BLaER1 (cell line): ENCODE measurements at regions not wholly inside any gene's neighbourhood (a gene's known extent, or its start where the extent isn't known, plus 50 kb on each side); places are given as distances from the start of the nearest gene placed in this dataset.

ENCODE experiments used
- H3K27ac ChIP-seq: shearing (Covaris generic); formaldehyde crosslinking; 2 replicates; pipeline ENCODE4 v1.8.1; 2022
- H3K27me3 ChIP-seq: shearing (Covaris generic); formaldehyde crosslinking; 2 replicates; pipeline ENCODE4 v1.8.1; 2022
- H3K36me3 ChIP-seq: shearing (Covaris generic); formaldehyde crosslinking; 2 replicates; pipeline ENCODE4 v1.8.1; 2022
- H3K4me1 ChIP-seq: shearing (Covaris generic); formaldehyde crosslinking; 2 replicates; pipeline ENCODE4 v1.8.1; 2022
- H3K4me2 ChIP-seq: shearing (Covaris generic); formaldehyde crosslinking; 2 replicates; pipeline ENCODE4 v1.8.1; 2022
- H3K4me3 ChIP-seq: shearing (Covaris generic); formaldehyde crosslinking; 2 replicates; pipeline ENCODE4 v1.8.1; 2022
- H3K9ac ChIP-seq: shearing (Covaris generic); formaldehyde crosslinking; 2 replicates; pipeline ENCODE4 v1.8.1; 2022
- H3K9me3 ChIP-seq: shearing (Covaris generic); formaldehyde crosslinking; 2 replicates; pipeline ENCODE4 v1.8.1; 2022
- H4K20me1 ChIP-seq: shearing (Covaris generic); formaldehyde crosslinking; 2 replicates; pipeline ENCODE4 v1.8.1; 2022
- Cebpa-rat ChIP-seq: shearing (Covaris generic); IDR thresholded peaks from 2 replicates; pipeline ENCODE4 v1.8.1; 2022

GRCh38 chr9:87322840-87323635, 174.6 kb upstream of the DAPK1 start:
- H3K36me3 ChIP-seq, result no peaks in the 10 kb centered on the region
- no peak overlapping the region for H3K27ac ChIP-seq
- no peaks in the 10 kb centered on the region for H4K20me1 ChIP-seq
- TF ChIP-seq Cebpa-rat, result no peak
- no peak overlapping the region for H3K4me2 ChIP-seq
- H3K4me3 ChIP-seq, result no peak overlapping the region
- H3K27me3 ChIP-seq, result no peaks in the 10 kb centered on the region
- no peaks in the 10 kb centered on the region for H3K4me1 ChIP-seq
- H3K9ac ChIP-seq, result no peak overlapping the region
- no peaks in the 10 kb centered on the region for H3K9me3 ChIP-seq

- no peak for TF ChIP-seq Cebpa-rat
- no peaks in the 10 kb centered on the region for H4K20me1 ChIP-seq
- H3K4me2 ChIP-seq, result no peak overlapping the region
- no peaks in the 10 kb centered on the region for H3K36me3 ChIP-seq
- H3K27ac ChIP-seq, result no peak overlapping the region
- H3K4me3 ChIP-seq, result no peak overlapping the region
- H3K27me3 ChIP-seq, result no peaks in the 10 kb centered on the region
- H3K4me1 ChIP-seq, result no peaks in the 10 kb centered on the region
- H3K9ac ChIP-seq, result no peak overlapping the region
- H3K9me3 ChIP-seq, result no peaks in the 10 kb centered on the region
Measured at GRCh38 chr9:87323928-87324327, 173.7 kb upstream of the DAPK1 start.

GRCh38 chr9:87324613-87325194, 173.0 kb upstream of the DAPK1 start:
- Histone ChIP-seq H3K9me3 (no peaks in the 10 kb centered on the region), H3K4me3 (no peak overlapping the region), H3K36me3 (no peaks in the 10 kb centered on the region), H3K27ac (no peak overlapping the region), H3K4me2 (no peak overlapping the region), H3K4me1 (no peaks in the 10 kb centered on the region), H4K20me1 (no peaks in the 10 kb centered on the region), H3K27me3 (no peaks in the 10 kb centered on the region), H3K9ac (no peak overlapping the region)
- TF ChIP-seq Cebpa-rat, result no peak

- Histone ChIP-seq H3K27me3 (no peaks in the 10 kb centered on the region), H3K27ac (no peak overlapping the region)
Measured at GRCh38 chr9:87327575-87328125, 170.0 kb upstream of the DAPK1 start.

GRCh38 chr9:87333802-87334201, 163.9 kb upstream of the DAPK1 start:
- H3K36me3 ChIP-seq, result no peaks in the 10 kb centered on the region
- no peak overlapping the region for H3K4me2 ChIP-seq
- no peak overlapping the region for H3K27ac ChIP-seq
- H3K27me3 ChIP-seq, result no peaks in the 10 kb centered on the region
- H3K9ac ChIP-seq, result no peak overlapping the region
- H4K20me1 ChIP-seq, result no peaks in the 10 kb centered on the region
- no peak overlapping the region for H3K4me3 ChIP-seq
- TF ChIP-seq Cebpa-rat, result no peak
- H3K4me1 ChIP-seq, result no peaks in the 10 kb centered on the region
- peaks cover 31% of the 10 kb centered on the region for H3K9me3 ChIP-seq

More at GRCh38 chr9:87327575-87328125, 170.0 kb upstream of the DAPK1 start:
- Histone ChIP-seq H3K36me3 (no peaks in the 10 kb centered on the region), H3K4me2 (no peak overlapping the region), H3K4me3 (no peak overlapping the region), H3K9me3 (peaks cover 23% of the 10 kb centered on the region), H4K20me1 (no peaks in the 10 kb centered on the region), H3K4me1 (no peaks in the 10 kb centered on the region), H3K9ac (no peak overlapping the region)
- TF ChIP-seq Cebpa-rat, result no peak

GRCh38 chr9:87334366-87334765, 163.3 kb upstream of the DAPK1 start:
- H3K4me2 ChIP-seq, result no peak overlapping the region
- H3K4me3 ChIP-seq, result no peak overlapping the region
- H3K27ac ChIP-seq, result no peak overlapping the region
- H3K4me1 ChIP-seq, result no peaks in the 10 kb centered on the region
- H3K36me3 ChIP-seq, result no peaks in the 10 kb centered on the region
- peaks cover 31% of the 10 kb centered on the region for H3K9me3 ChIP-seq
- H3K9ac ChIP-seq, result no peak overlapping the region
- no peaks in the 10 kb centered on the region for H3K27me3 ChIP-seq
- no peaks in the 10 kb centered on the region for H4K20me1 ChIP-seq
- TF ChIP-seq Cebpa-rat, result no peak

GRCh38 chr9:87336407-87336806, 161.3 kb upstream of the DAPK1 start:
- Histone ChIP-seq H3K9ac (no peak overlapping the region), H3K27ac (no peak overlapping the region), H3K4me3 (no peak overlapping the region), H3K4me2 (no peak overlapping the region), H3K36me3 (no peaks in the 10 kb centered on the region), H3K4me1 (no peaks in the 10 kb centered on the region), H4K20me1 (no peaks in the 10 kb centered on the region), H3K27me3 (no peaks in the 10 kb centered on the region), H3K9me3 (peaks cover 16% of the 10 kb centered on the region)
- no peak for TF ChIP-seq Cebpa-rat

- no peaks in the 10 kb centered on the region for H3K4me1 ChIP-seq
- H3K9ac ChIP-seq, result no peak overlapping the region
- peaks cover 11% of the 10 kb centered on the region for H3K9me3 ChIP-seq
- TF ChIP-seq Cebpa-rat, result no peak
- no peaks in the 10 kb centered on the region for H3K36me3 ChIP-seq
- no peaks in the 10 kb centered on the region for H4K20me1 ChIP-seq
- H3K27ac ChIP-seq, result no peak overlapping the region
- H3K4me2 ChIP-seq, result no peak overlapping the region
- H3K27me3 ChIP-seq, result no peaks in the 10 kb centered on the region
- H3K4me3 ChIP-seq, result no peak overlapping the region
Measured at GRCh38 chr9:87336914-87337333, 160.7 kb upstream of the DAPK1 start.

- no peak for TF ChIP-seq Cebpa-rat
- H3K27me3 ChIP-seq, result no peaks in the 10 kb centered on the region
- H3K27ac ChIP-seq, result no peak overlapping the region
- no peak overlapping the region for H3K4me3 ChIP-seq
- no peaks in the 10 kb centered on the region for H3K36me3 ChIP-seq
- peaks cover 8% of the 10 kb centered on the region; the same call in 1 of the 2 replicates for H3K9me3 ChIP-seq
- no peak overlapping the region for H3K9ac ChIP-seq
- no peaks in the 10 kb centered on the region for H3K4me1 ChIP-seq
- no peaks in the 10 kb centered on the region for H4K20me1 ChIP-seq
- H3K4me2 ChIP-seq, result no peak overlapping the region
Measured at GRCh38 chr9:87337335-87338087, 160.2 kb upstream of the DAPK1 start.
